GM21737 (cell line): ENCODE measurements at regions not wholly inside any gene's neighbourhood (a gene's known extent, or its start where the extent isn't known, plus 50 kb on each side); places are given as distances from the start of the nearest gene placed in this dataset.

Source experiments
- ATAC-seq: cut with Tn5 transposase; IDR thresholded peaks from one replicate; pipeline ENCODE4 v1.9.1; 2021; ENCODE audit warnings: mild to moderate bottlenecking, moderate library complexity; ENCODE audit not compliant: unreplicated experiment

DNA sequence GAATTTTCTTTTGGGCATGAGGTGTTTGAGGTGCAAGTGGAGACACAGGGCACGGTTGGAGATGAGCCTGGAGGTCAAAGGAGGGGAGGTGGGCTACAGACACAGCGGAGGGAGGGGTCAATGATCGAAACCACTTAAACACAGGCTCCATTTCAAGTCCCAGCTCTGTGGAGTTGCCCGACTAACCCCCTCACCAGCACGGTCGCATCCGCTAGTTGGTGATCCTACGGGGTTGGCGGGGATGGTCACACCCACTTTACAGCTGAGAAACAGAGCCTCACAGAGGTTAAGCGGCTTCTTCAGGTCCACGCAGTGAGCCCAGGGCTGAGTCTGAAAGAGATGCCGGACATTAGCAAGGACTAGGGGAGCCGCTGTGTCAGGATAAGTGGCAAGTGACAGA, 60.1 kb upstream of the RUNX3 start:
- no peak for ATAC-seq

DNA sequence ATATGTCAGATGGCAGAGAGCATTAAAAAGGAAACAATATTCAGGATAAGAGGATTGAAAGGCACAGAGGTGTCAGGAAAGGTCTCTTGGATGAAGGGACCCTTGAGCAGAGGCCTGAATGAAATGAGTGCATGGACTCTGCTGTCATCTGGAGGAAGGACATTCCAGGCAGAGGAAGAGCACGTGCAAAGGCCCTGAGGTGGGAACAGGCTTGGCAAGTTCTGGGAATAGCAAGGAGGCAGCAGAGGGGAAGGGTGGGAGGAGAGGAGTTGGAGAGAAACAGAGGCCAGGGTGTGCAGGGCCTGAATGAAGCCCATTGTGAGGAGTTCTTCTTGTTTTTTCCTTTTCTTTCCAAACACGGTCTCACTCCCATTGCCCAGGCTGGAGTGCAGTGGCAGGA, 59.0 kb upstream of the RUNX3 start:
- no peak for ATAC-seq

DNA sequence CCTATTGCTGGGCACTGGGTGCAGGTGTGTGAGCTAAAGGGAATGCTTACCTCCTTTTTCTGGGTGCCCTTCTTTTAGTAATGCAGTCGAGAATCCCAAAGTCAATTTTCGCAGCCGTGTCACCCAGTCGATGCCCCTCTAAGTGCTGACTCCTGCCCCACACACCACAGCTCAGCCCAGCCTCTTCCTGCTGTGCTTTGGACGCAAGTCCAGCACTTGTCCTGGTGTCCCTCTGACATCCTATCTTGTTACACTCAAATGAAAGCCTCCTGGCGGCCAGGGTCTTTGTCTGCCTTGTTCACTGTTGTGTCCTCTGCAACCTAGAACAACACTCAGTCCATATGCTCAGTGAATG, 58.5 kb upstream of the RUNX3 start:
- no peak for ATAC-seq

DNA sequence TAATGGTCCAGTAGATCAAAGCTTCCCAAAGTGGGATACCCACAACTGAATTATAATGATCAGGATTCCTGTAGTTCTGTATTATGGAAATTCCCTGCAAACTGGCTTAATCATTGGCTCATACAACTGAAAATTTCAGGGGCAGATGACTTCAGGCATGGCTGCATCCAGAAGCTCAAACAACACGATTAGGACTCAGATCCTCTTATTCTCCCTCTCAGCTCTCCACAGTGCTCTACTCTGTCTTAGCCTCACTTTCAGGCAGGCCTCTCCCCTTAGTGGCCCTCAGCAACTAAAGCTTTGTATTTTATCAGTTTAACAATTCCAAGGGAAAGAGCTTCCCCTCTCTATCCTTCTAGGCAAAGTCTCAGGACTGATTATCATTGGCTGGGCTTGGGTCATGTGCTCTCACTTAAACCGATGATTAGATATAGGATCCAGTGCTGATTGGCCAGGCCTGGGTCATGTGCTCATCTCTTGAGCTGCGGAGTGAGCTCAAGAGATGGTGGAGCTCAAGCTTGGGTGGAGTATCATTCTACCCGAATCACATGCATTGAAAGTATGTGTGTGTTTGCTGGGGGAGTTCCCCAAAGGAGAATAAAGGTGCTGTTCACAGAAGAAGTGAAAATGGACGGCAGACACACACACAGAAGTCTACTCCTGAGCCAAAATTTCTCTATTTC, 57.9 kb upstream of the RUNX3 start:
- ATAC-seq = no peak

DNA sequence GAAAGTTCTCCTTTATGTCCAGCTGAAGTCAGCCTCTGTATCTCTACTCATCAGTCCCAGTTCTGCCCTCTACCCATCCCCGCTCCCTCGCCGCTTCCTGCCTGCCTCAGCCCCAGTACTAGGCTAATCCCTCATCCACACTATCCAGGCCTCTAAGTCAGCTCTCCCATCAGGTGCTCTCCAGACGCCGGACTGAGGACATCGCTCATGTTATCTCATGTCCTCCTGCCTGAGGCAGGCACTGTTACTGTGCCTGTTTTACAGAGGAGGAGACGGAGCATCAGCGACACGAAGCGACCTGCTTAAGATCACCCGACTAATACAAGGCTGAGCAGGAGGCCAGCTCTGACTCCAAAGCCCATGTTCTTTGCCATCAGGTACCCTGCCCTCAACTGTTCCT, 57.3 kb upstream of the RUNX3 start:
- no peak for ATAC-seq

DNA sequence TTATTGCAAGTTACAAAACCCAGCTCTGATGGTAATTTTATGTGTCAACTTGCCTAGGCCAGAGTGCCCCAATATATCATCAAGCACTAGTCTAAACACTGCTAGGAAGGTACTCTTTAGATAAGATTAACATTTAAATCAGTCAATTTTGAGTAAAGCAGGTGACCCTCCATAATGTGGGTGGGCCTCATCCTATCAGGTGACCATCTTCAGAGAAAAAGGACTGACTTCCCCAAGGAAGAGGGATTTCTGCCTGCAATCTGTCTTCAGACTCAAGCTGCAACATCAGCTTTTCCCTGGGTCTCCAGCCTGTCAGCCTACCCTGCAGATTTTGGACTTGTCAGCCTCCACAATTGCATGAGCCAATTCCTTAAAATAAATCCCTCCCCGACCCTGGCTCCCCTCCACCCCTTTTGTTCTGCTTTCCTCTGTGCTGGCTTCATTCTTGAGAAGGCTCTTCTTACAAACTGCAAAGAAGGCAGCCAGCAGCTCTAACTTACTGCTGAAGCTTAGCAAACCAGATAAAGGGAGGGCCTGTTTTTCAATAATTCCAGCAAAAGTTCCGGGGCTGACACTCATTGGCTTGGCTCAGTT, 56.4 kb upstream of the RUNX3 start:
- no peak for ATAC-seq

DNA sequence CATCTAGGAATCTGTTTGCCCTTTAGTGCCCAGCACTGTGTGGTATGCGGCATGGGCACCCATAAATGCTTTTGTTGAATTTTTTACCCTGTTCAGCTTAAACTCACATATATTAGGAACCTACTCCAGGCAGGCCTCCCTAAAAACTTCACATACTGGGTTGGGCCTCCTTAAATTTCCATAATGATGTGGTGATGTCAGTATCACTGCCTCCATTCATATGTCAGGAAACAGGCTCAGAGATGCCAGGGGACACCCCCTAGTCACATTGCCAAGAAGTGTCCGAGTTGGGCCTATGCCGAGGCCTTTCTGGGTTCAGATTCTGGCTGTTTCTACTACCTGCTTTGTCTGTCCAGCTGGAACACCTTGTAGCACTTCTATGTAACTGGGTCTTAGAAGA, 55.7 kb upstream of the RUNX3 start:
- no peak for ATAC-seq

DNA sequence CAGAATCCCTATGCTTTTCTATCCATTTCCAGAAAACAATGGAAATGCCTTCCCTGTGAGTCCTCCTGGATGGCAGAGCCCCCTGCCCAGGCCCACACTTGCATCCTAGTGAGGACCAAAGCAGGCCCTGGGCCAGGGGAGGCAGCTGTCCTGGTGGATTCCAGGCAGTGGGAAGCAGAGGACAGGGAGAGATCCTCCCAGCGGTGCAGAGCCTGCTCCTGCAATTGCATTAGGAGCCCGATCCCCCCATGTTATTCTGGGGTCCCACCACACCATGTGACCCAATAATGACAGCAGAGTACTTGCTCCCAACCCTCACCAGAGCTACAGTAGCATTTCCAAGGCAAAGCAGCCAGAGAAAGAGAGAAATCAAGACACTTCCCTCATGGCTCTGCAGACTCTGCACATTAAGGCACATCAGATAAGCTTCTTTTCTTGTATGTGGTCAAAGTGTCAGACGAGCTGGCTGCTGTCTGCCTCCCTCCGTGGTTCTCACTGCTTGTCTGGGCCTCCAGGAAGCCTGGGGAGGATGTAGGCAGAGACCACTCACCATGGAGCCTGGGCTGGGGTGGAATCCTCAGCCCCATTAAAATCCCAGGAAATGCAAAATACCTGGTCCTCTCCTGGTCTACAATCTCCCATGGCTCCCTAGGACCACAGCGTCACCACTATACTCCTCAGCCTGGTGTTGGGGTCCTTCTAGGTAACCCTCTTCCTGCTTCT, 54.9 kb upstream of the RUNX3 start:
- ATAC-seq = no peak

DNA sequence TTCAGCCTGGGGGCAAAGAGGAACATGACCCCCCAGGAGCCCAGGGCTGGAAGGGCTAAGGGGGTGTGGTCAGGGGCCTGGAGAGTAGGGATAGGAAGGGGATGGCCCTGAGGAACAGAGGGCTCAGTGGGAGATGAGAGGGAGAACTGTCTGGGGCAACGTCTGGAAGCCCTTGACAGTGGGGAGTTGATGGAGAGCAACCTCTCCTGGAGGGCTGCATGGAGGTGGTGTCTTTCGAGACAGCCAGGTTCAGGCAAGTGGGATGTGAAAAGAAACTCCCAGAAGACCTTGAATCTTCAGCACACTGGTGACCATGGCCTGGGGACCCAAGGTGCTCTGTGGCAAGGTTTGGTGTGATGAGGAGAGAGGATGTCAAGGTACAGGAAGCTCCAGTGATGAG, 54.2 kb upstream of the RUNX3 start:
- no peak for ATAC-seq

DNA sequence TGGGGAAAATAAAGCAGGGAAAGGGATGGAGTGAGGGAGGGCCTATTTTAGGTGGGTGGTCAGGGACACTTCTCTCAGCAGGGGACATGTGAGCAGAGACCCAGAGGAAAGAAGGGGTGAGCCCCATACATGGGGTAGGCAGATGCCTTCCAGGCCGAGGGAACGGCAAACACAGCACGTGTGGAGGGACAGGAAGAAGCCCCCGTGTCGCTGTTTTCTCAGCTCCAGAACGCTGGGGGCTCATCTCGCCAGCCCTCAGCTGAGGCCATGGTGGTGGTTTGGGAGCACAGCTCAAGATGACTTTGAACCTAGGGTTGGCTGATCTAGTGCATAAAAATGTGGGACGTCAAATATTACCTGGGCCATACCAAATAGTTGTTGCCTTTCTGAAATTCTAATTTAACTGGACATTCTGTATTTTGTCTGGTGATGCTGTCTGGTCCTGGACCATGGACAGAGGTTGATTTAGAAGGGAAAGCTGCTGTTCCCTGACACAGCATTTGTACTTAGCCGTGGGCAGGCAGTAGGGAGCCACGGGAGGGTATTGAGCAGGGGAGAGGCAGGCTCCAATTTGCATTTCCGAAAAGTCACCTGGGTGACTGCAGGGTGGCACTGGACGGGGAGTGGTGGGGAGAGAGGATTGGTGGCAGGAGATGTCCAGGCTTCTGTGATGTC, 53.1 kb upstream of the RUNX3 start:
- no peak for ATAC-seq

DNA sequence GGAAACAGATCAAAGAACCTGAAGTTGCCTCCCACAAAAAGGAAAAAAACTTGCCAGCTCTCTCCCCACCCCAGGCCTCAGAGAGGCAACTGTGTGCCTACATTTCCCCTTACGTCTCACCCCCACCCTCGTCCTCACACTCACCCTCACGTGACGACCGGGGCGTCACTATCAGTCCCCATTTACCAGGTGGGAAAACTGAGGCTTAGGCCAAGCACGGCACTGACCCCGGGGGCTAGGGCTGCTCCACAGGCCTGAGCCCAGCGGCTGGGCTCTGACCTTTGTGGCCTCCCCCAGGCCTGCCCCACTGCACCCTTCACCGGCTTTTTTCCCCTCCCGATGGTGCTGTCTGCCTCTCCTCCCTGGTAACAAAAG, 51.5 kb upstream of the RUNX3 start:
- ATAC-seq = no peak

DNA sequence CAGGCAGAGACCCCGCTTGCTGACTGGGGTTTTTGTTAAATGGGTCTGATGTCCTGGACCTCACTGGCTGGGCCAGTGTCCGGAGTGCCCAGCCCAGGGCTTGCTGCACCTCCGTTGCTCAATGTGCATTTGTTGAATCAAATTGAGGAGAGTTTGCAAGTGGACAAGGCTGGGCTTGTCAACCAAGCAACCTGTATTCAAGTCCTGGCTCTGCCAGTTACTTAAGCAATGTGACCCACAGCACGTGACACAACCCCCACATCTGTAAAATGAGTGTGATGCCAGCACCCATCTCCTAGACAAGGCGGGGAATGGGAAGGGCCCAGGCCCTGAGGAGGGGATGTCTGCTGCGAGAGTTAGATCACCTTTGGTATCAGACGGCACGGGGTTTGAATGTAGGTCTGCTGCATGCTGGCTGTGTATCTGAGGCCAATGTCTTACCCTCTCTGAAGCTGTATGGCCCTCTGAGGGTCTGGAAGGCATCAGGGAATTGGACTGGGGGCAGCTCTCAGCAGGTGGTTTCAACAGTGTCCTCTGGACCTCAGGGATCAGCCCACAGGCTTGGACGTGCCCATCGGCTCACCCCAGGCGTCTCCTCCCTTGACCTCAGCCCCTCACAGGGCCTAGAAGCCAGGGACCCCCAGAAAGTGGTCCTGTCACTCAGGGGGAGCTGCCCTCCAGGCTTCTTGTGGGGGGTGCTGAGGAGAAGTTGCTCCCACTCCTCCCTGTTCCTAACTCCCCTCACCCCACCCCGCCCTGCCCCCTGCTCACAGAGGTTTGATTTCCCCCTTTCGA, 51.0 kb upstream of the RUNX3 start:
- ATAC-seq = no peak
